Colonic mucosa (tissue), 4 donors: ENCODE measurements at regions not wholly inside any gene's neighbourhood (a gene's known extent, or its start where the extent isn't known, plus 50 kb on each side); places are given as distances from the start of the nearest gene placed in this dataset.

Experiments
- DNase-seq: peaks from one replicate; pipeline ENCODE4 v3.0.0-alpha.2; 2020
- H3K27ac ChIP-seq: fragments of 200-600 bp; one replicate; pipeline ENCODE4 v1.8.0; 2021
- H3K27me3 ChIP-seq: fragments of 200-600 bp; one replicate; pipeline ENCODE4 v1.8.0; 2021
- H3K36me3 ChIP-seq: fragments of 200-600 bp; one replicate; pipeline ENCODE4 v1.8.0; 2021
- H3K4me1 ChIP-seq: fragments of 200-600 bp; one replicate; pipeline ENCODE4 v1.8.0; 2021; ENCODE audit warnings: mild to moderate bottlenecking
- H3K4me3 ChIP-seq: fragments of 200-600 bp; one replicate; pipeline ENCODE4 v1.8.0; 2021
- H3K9ac ChIP-seq, 2 donors: one replicate each; pipeline ENCODE4 v1.7.0; 2013; ENCODE audit warnings: control low read depth in 2 of 2, low read depth in 2 of 2, low read length in 2 of 2
- H3K9me3 ChIP-seq: fragments of 200-600 bp; one replicate; pipeline ENCODE4 v1.8.0; 2021
- CTCF ChIP-seq: fragments of 200-600 bp; IDR thresholded peaks from one replicate; pipeline ENCODE4 v1.8.0; 2022; ENCODE audit warnings: antibody characterized with exemption, mild to moderate bottlenecking
- intact Hi-C: fragments of 100-400 bp; cut with DNase I; formaldehyde crosslinking; loops from one replicate; pipeline ENCODE4 v1.14.1; 2022
- donor health status: healthy.
- donor health status: DM: no; HTN: no; CAD: no.
- donor health status: DM: no; HTN: no; CAD: no.

- intact Hi-C loops, result no loop called here
- Histone ChIP-seq H3K9ac (no peak overlapping the region), H3K4me1 (no peaks in the 10 kb centered on the region), H3K36me3 (no peaks in the 10 kb centered on the region), H3K9me3 (no peaks in the 10 kb centered on the region), H3K4me3 (no peak overlapping the region), H3K27ac (no peak overlapping the region), H3K27me3 (no peaks in the 10 kb centered on the region)
- no peak for DNase-seq
- no peak for TF ChIP-seq CTCF
These were observed 491.6 kb upstream of the ID2 start for GRCh38 chr2:8190279-8190678.

GRCh38 chr2:8191427-8191826 lies 490.4 kb upstream of the ID2 start:
- Histone ChIP-seq H3K9ac (no peak overlapping the region), H3K36me3 (no peaks in the 10 kb centered on the region), H3K4me1 (no peaks in the 10 kb centered on the region), H3K27me3 (no peaks in the 10 kb centered on the region), H3K9me3 (no peaks in the 10 kb centered on the region), H3K27ac (no peak overlapping the region), H3K4me3 (no peak overlapping the region)
- DNase-seq, result no peak
- intact Hi-C loops, result no loop called here
- TF ChIP-seq CTCF, result no peak

- no peak overlapping the region for H3K27ac ChIP-seq
- no peak for TF ChIP-seq CTCF
- H3K4me3 ChIP-seq, result no peak overlapping the region
- intact Hi-C loops, result no loop called here
- H3K4me1 ChIP-seq, result no peaks in the 10 kb centered on the region
- no peaks in the 10 kb centered on the region for H3K9me3 ChIP-seq
- no peak overlapping the region for H3K9ac ChIP-seq
- H3K36me3 ChIP-seq, result no peaks in the 10 kb centered on the region
- no peaks in the 10 kb centered on the region for H3K27me3 ChIP-seq
- DNase-seq, result no peak
These were observed 488.7 kb upstream of the ID2 start for GRCh38 chr2:8193146-8193545.

- no peaks in the 10 kb centered on the region for H3K4me1 ChIP-seq
- no peak for TF ChIP-seq CTCF
These were observed 487.9 kb upstream of the ID2 start for GRCh38 chr2:8193686-8194615.

GRCh38 chr2:8195784-8196183 lies 486.1 kb upstream of the ID2 start:
- Histone ChIP-seq H3K36me3 (no peaks in the 10 kb centered on the region), H3K27me3 (no peaks in the 10 kb centered on the region), H3K4me1 (no peaks in the 10 kb centered on the region), H3K9ac (no peak overlapping the region), H3K9me3 (no peaks in the 10 kb centered on the region), H3K27ac (no peak overlapping the region), H3K4me3 (no peak overlapping the region)
- DNase-seq, result no peak
- intact Hi-C loops, result no loop called here
- TF ChIP-seq CTCF, result no peak

More at GRCh38 chr2:8193686-8194615, 487.9 kb upstream of the ID2 start:
- H3K27ac ChIP-seq, result no peak overlapping the region
- no peak overlapping the region for H3K4me3 ChIP-seq
- H3K9me3 ChIP-seq, result no peaks in the 10 kb centered on the region
- intact Hi-C loops, result no loop called here
- no peaks in the 10 kb centered on the region for H3K27me3 ChIP-seq
- no peaks in the 10 kb centered on the region for H3K36me3 ChIP-seq
- no peak for DNase-seq
- no peak overlapping the region for H3K9ac ChIP-seq
